Mesenteric fat pad (tissue), 1 donor: ENCODE measurements at regions not wholly inside any gene's neighbourhood (a gene's known extent, or its start where the extent isn't known, plus 50 kb on each side); places are given as distances from the start of the nearest gene placed in this dataset.

Experiments used
- DNase-seq: peaks from one replicate; pipeline ENCODE4 v3.0.0-alpha.2; 2020; ENCODE audit warnings: low spot score
- donor health status: DM: yes; HTN: yes; CAD: no.

DNA sequence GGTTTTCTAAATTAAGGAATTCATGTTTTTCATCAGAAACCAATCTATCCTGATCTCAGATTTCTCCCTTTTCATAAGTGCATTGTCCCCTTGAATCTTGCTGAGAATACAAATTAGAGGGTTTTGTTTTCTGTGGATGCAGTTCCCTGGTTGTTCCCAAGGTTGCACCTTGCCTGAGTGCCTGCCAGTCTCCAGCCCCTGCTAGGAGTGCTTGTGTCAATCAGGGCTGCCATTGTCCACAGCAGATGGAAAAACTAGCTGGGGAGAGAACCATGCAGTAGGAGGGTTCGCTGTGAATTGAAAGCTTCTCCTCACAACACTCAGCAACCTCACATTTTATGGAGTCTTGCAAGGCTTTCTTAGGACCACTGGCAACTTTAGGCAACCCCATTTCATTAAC is 210.8 kb upstream of the CTNNB1 start:
- DNase-seq: no peak

GRCh38 chr3:40989141-40990061 is 209.9 kb upstream of the CTNNB1 start:
- no peak for DNase-seq

DNA sequence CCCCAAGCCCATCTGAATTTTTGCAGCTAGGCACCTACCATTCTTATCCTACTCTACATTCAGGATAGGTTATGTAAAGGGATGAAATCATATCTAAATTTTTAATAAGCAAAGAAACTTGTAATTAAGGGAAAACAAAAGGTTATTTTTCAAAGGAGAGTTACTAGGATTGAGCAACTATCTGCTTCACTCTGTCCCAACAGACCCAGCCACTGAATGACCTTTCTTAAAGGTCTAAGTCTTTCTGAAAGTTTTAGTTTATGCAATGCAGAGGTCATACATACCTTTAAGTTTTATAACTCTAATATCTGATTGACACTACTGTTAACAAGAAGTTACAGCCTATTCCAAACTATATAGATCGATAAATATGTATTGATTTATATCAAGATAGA is 209.2 kb upstream of the CTNNB1 start:
- DNase-seq: no peak

DNA sequence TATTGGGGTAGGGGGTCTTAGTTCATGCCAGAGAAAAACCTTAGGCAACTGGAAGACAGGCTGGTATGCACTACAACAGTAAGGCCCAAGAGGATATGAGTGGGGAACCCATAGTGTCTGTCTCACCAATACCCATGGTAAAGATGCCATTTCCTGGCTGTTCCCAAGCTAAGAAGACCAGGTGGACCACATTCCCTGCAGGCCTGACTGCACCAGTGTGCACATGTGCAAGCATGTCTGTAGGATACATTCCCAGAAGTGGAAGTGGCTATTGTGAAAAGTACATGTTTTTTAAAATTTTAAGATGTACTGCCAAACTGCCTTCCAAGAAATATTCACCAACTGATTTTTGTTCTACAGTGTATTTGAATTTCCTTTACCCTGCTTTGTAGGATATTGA is 207.3 kb upstream of the CTNNB1 start:
- no peak for DNase-seq

- DNase-seq: no peak
Measured at GRCh38 chr3:40994611-40995010, 204.7 kb upstream of the CTNNB1 start.

DNA sequence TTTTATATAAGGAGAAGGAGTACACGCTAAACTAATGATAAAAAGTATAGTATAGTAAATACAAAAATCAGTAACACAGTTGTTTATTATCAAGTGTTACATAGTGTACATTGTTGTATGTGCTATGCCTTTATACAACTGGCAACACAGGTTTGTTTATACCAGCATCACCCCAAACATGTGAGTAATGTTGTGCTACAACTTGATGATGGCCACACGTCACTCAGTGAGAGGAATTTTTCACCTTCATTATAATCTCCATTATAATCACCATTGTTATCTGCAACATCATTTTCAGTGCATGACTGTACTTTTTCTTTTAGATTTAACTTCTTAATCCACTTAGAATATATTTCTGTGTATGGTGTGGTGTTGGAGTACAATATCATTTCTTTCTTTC is 204.0 kb upstream of the CTNNB1 start:
- no peak for DNase-seq

DNA sequence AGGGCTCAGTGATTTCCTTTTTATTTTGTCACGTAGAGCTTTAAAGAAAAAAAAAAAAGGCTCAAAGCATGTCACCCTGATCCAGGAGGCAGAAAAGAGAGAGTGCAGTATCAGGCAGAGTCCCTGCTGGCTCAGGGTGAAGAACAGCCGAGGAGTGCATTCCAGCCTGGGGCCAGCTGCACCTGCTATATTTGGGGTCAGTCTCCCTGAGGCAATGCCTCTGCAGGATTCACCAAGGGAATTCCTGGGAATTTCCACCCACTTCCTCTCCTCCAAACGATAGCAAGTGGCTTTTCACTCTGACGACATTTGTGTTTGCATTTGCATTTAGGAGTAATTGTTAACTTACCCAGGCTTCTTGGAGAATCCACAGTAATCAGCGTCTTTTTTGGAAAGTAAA is 202.9 kb upstream of the CTNNB1 start:
- no peak for DNase-seq

- DNase-seq: no peak
Measured at GRCh38 chr3:40996827-40997710, 202.2 kb upstream of the CTNNB1 start.

DNA sequence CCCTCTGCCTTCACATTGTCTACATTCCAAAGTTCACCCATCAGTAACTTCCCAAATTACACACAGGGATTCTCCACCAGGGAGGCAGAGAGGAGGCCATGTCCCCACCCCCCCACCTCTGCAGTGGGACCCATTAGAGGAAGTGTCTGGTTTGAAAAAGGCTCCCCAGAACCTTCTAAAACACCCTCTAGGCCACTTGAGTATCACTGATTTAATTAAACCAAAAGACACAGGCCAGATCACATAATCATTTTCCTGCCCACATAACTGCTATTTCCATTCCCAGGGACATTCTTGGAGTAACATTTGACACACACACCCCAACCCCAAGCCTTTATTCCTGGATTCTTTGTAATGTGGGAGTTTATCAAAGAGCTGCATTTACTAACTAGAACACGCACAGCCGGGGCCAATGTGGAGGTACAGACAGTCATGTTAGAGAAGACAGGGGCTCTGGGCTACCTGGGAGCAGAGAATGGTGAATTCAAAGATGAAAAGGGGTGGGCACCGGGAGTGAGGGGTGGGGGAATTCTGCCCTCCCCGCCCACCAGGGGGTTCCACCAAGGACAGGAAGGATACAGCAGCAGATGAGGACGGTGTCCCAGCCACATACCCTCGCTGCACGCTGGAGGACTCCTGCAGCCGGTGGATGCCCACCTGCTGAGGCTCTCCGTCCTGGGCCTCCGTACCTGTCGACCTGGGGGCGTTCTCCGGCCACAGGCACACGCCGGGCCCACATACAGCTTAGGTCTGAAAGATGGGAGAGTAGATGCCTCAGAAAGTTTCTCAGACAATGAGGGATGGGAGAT is 201.4 kb upstream of the CTNNB1 start:
- DNase-seq: no peak

- DNase-seq: no peak
Measured at GRCh38 chr3:40999682-41000081, 199.6 kb upstream of the CTNNB1 start.

GRCh38 chr3:41000471-41000870 is 198.8 kb upstream of the CTNNB1 start:
- no peak for DNase-seq

GRCh38 chr3:41001556-41001955 is 197.7 kb upstream of the CTNNB1 start:
- no peak for DNase-seq

- DNase-seq: no peak
Measured at GRCh38 chr3:41002104-41002503, 197.2 kb upstream of the CTNNB1 start.

DNA sequence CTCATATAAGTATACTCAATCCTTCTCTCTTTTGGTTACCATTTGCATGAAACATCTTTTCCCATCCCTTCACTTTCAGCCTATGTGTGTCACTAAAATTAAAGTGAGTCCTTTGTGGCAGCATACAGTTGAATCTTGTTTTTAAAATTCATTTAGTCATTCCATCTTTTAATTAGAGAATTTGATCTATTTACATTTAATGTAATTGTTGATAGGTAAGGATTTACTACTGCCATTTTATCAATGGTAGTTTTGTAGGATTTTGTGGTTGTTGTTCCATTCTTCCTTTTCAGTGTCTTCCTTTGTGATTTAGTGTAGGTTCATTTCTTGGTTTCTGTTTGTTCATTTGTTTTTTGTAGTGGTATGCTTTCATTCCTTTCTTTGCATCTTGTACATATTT is 191.9 kb upstream of the CTNNB1 start:
- DNase-seq: no peak

GRCh38 chr3:41011854-41012253 is 187.5 kb upstream of the CTNNB1 start:
- DNase-seq: no peak

DNA sequence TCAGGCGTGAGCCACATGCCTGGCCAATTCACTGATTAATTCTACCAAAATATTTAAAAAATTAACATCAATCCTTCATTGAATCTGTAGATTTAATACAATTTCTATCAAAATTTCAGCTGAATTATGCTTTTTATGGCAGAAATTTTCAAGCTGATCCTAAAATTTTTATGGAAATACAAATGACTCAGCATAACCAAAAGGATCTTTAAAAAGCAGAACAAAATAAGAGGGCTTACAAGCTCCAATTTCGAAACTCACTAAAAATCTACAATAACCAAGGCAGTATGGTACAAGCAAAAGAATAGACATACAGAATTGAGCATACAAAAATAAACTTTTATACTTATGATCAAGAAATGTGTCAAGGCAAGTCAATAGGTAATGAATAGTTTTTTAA is 180.4 kb upstream of the CTNNB1 start:
- no peak for DNase-seq

- no peak for DNase-seq
Measured at GRCh38 chr3:41024031-41024836, 175.1 kb upstream of the CTNNB1 start.

GRCh38 chr3:41026394-41027177 is 172.7 kb upstream of the CTNNB1 start:
- no peak for DNase-seq

- no peak for DNase-seq
Measured at GRCh38 chr3:41029356-41029755, 169.9 kb upstream of the CTNNB1 start.

GRCh38 chr3:41030220-41030619 is 169.1 kb upstream of the CTNNB1 start:
- DNase-seq: no peak
